ENCODE measurements at regions not wholly inside any gene's neighbourhood (a gene's known extent, or its start where the extent isn't known, plus 50 kb on each side); places are given as distances from the start of the nearest gene placed in this dataset.

DNA sequence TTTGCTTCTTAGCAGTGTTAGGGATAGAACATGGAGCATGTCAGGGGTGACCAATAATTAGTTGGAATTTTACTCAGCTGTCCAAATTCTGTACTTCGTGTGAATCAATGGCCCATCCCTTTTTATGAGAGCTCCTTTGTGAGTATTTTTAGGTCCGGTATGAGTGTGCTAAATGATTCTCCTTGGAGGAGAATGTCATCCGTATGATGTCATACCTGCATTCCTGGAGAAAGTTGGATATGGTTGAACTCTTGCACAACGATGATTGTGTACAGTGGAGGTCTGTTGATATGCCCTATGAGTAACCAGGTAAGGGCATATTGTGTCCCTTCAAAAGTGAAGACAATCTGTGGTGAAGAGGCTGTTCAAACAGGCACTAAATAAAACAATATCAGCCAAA, 400.8 kb downstream of the GXYLT1 start:
- POLR2A ChIA-PET: no interaction called here

More for the DNA sequence above, 400.8 kb downstream of the GXYLT1 start:
- no TSS peak for BruUV-seq (replicated peaks)
- no peak for DNase-seq (ENCODE audit: extremely low read depth in 1 of 4, low spot score in 3 of 4)
- no peaks in the 10 kb centered on the region for H3K27me3 ChIP-seq (ENCODE audit: control insufficient read depth in 2 of 2, insufficient read depth in 2 of 2, low read length in 2 of 2)
- ATAC-seq: no peak
- H3K79me2 ChIP-seq (ENCODE audit: control insufficient read depth, insufficient read depth, low read length): no peaks in the 10 kb centered on the region
- FAIRE-seq: no peak
- CTCF ChIA-PET (ENCODE audit: low intra/inter-chr PET ratio): no interaction called here
- H3K27ac ChIP-seq (ENCODE audit: extremely low read depth, low read depth, low read length): no peak overlapping the region
- no peak overlapping the region for H3K9ac ChIP-seq (ENCODE audit: insufficient read depth in 1 of 2, low read depth in 2 of 2, low read length in 2 of 2)
- H2AFZ ChIP-seq (ENCODE audit: low read depth, low read length): no peak overlapping the region
- no peaks in the 10 kb centered on the region for H3K36me3 ChIP-seq (ENCODE audit: control insufficient read depth, insufficient read depth, low read length)
- WGBS (ENCODE audit: insufficient coverage, low coverage, missing lambda C conversion rate): 2% methylated on average over 4 of the region's 4 CpGs
- no peak overlapping the region for H3K4me3 ChIP-seq
- TF ChIP-seq DIDO1 (tag; IDR thresholded peaks at IDR 0.05; ENCODE audit: low read depth) (no peak), HNRNPL (IDR thresholded peaks at IDR 0.05; ENCODE audit: low read depth, low read length) (no peak), GATAD2B (IDR thresholded peaks at IDR 0.05; ENCODE audit: borderline replicate concordance) (no peak), NFXL1 (CRISPR knock-in tag; IDR thresholded peaks at IDR 0.05) (no peak), EP300 (IDR thresholded peaks at IDR 0.05; ENCODE audit: low read length) (no peak), ZNF282 (CRISPR knock-in tag; IDR thresholded peaks at IDR 0.05) (no peak), ZNF239 (CRISPR knock-in tag; IDR thresholded peaks at IDR 0.05) (no peak)
- TF ChIP-seq, protein P1, sequence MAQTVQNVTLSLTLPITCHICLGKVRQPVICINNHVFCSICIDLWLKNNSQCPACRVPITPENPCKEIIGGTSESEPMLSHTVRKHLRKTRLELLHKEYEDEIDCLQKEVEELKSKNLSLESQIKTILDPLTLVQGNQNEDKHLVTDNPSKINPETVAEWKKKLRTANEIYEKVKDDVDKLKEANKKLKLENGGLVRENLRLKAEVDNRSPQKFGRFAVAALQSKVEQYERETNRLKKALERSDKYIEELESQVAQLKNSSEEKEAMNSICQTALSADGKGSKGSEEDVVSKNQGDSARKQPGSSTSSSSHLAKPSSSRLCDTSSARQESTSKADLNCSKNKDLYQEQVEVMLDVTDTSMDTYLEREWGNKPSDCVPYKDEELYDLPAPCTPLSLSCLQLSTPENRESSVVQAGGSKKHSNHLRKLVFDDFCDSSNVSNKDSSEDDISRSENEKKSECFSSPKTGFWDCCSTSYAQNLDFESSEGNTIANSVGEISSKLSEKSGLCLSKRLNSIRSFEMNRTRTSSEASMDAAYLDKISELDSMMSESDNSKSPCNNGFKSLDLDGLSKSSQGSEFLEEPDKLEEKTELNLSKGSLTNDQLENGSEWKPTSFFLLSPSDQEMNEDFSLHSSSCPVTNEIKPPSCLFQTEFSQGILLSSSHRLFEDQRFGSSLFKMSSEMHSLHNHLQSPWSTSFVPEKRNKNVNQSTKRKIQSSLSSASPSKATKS (CRISPR knock-in tag; IDR thresholded peaks at IDR 0.05): no peak
- TF ChIP-seq, protein P2, sequence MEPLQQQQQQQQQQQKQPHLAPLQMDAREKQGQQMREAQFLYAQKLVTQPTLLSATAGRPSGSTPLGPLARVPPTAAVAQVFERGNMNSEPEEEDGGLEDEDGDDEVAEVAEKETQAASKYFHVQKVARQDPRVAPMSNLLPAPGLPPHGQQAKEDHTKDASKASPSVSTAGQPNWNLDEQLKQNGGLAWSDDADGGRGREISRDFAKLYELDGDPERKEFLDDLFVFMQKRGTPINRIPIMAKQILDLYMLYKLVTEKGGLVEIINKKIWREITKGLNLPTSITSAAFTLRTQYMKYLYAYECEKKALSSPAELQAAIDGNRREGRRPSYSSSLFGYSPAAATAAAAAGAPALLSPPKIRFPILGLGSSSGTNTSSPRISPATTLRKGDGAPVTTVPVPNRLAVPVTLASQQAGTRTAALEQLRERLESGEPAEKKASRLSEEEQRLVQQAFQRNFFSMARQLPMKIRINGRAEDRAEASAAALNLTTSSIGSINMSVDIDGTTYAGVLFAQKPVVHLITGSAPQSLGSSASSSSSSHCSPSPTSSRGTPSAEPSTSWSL (CRISPR knock-in tag; IDR thresholded peaks at IDR 0.05; ENCODE audit: borderline replicate concordance): no peak
- TF ChIP-seq, protein P3, sequence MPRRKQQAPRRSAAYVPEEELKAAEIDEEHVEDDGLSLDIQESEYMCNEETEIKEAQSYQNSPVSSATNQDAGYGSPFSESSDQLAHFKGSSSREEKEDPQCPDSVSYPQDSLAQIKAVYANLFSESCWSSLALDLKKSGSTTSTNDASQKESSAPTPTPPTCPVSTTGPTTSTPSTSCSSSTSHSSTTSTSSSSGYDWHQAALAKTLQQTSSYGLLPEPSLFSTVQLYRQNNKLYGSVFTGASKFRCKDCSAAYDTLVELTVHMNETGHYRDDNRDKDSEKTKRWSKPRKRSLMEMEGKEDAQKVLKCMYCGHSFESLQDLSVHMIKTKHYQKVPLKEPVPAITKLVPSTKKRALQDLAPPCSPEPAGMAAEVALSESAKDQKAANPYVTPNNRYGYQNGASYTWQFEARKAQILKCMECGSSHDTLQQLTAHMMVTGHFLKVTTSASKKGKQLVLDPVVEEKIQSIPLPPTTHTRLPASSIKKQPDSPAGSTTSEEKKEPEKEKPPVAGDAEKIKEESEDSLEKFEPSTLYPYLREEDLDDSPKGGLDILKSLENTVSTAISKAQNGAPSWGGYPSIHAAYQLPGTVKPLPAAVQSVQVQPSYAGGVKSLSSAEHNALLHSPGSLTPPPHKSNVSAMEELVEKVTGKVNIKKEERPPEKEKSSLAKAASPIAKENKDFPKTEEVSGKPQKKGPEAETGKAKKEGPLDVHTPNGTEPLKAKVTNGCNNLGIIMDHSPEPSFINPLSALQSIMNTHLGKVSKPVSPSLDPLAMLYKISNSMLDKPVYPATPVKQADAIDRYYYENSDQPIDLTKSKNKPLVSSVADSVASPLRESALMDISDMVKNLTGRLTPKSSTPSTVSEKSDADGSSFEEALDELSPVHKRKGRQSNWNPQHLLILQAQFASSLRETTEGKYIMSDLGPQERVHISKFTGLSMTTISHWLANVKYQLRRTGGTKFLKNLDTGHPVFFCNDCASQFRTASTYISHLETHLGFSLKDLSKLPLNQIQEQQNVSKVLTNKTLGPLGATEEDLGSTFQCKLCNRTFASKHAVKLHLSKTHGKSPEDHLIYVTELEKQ (CRISPR knock-in tag; IDR thresholded peaks at IDR 0.05): no peak
- intact Hi-C loops (cut with micrococcal nuclease): no loop called here
- no peaks in the 10 kb centered on the region for H3K9me3 ChIP-seq (replicated peaks; ENCODE audit: control insufficient read depth, insufficient read depth, low read depth, low read length)
- H3K4me1 ChIP-seq (replicated peaks in 1 of 2; ENCODE audit: control insufficient read depth in 2 of 2, insufficient read depth in 2 of 2, low read length in 2 of 2): no peaks in the 10 kb centered on the region
- H3K4me2 ChIP-seq (ENCODE audit: insufficient read depth, low read length): no peak overlapping the region
- H3K9me1 ChIP-seq (ENCODE audit: control insufficient read depth, insufficient read depth, low read length): no peaks in the 10 kb centered on the region
- in situ Hi-C loops (cut with MboI): no loop called here
- no peaks in the 10 kb centered on the region for H4K20me1 ChIP-seq (replicated peaks; ENCODE audit: control insufficient read depth, insufficient read depth, low read length)

Data from K562 (cell line).